Nephron progenitor cell (in vitro differentiated cells): ENCODE measurements at regions not wholly inside any gene's neighbourhood (a gene's known extent, or its start where the extent isn't known, plus 50 kb on each side); places are given as distances from the start of the nearest gene placed in this dataset.

Experiments used
- DNase-seq: peaks from one replicate; pipeline ENCODE4 v3.0.0; 2021
- H3K27ac Mint-ChIP-seq: 2 replicates; pipeline ENCODE4 v1.8.0; 2021; ENCODE audit warnings: mild to moderate bottlenecking, moderate library complexity, mixed read lengths
- H3K27me3 Mint-ChIP-seq: 2 replicates; pipeline ENCODE4 v1.8.0; 2021; ENCODE audit warnings: mild to moderate bottlenecking, low read depth, mixed read lengths; ENCODE audit not compliant: poor library complexity
- H3K36me3 Mint-ChIP-seq: 2 replicates; pipeline ENCODE4 v1.8.0; 2021; ENCODE audit warnings: low read depth, mixed read lengths
- H3K4me1 Mint-ChIP-seq: 2 replicates; pipeline ENCODE4 v1.8.0; 2021; ENCODE audit warnings: mixed read lengths
- H3K4me3 Mint-ChIP-seq: 2 replicates; pipeline ENCODE4 v1.8.0; 2021; ENCODE audit warnings: mild to moderate bottlenecking, moderate library complexity, mixed read lengths
- H3K9me3 Mint-ChIP-seq: 2 replicates; pipeline ENCODE4 v1.8.0; 2021; ENCODE audit warnings: mild to moderate bottlenecking, moderate library complexity, mixed read lengths
- CTCF ChIP-seq: fragments of 200-600 bp; sonication (generic); IDR thresholded peaks from 2 replicates; pipeline ENCODE4 v1.5.0; 2021; ENCODE audit warnings: antibody characterized with exemption

- H3K36me3 Mint-ChIP-seq: no peaks in the 10 kb centered on the region
- DNase-seq: no peak
- no peak overlapping the region for H3K4me3 Mint-ChIP-seq
- H3K27me3 Mint-ChIP-seq: no peaks in the 10 kb centered on the region
- H3K4me1 Mint-ChIP-seq: no peaks in the 10 kb centered on the region
- no peak for TF ChIP-seq CTCF
- no peaks in the 10 kb centered on the region for H3K9me3 Mint-ChIP-seq
- no peak overlapping the region for H3K27ac Mint-ChIP-seq
Observed at GRCh38 chr18:65632236-65632635, 118.6 kb upstream of the CDH7 start.

- H3K4me3 Mint-ChIP-seq: no peak overlapping the region
- no peak for DNase-seq
- no peaks in the 10 kb centered on the region for H3K36me3 Mint-ChIP-seq
- no peaks in the 10 kb centered on the region for H3K9me3 Mint-ChIP-seq
- H3K4me1 Mint-ChIP-seq: no peaks in the 10 kb centered on the region
- no peaks in the 10 kb centered on the region for H3K27me3 Mint-ChIP-seq
- no peak for TF ChIP-seq CTCF
- H3K27ac Mint-ChIP-seq: no peak overlapping the region
Observed at GRCh38 chr18:65631766-65632165, 119.0 kb upstream of the CDH7 start.

- H3K27ac Mint-ChIP-seq: no peak overlapping the region
- H3K36me3 Mint-ChIP-seq: no peaks in the 10 kb centered on the region
- no peak for TF ChIP-seq CTCF
- H3K27me3 Mint-ChIP-seq: no peaks in the 10 kb centered on the region
- H3K9me3 Mint-ChIP-seq: no peaks in the 10 kb centered on the region
- no peak overlapping the region for H3K4me3 Mint-ChIP-seq
- DNase-seq: no peak
- H3K4me1 Mint-ChIP-seq: peaks cover 9% of the 10 kb centered on the region
Observed at GRCh38 chr18:65628390-65628789, 122.4 kb upstream of the CDH7 start.

- H3K36me3 Mint-ChIP-seq: no peaks in the 10 kb centered on the region
- peak; percentile 45 for DNase-seq
- TF ChIP-seq CTCF: no peak
- peak overlapping the region; percentile 57 for H3K27ac Mint-ChIP-seq
- H3K9me3 Mint-ChIP-seq: no peaks in the 10 kb centered on the region
- no peak overlapping the region for H3K4me3 Mint-ChIP-seq
- H3K4me1 Mint-ChIP-seq: peaks cover 36% of the 10 kb centered on the region
- H3K27me3 Mint-ChIP-seq: peaks cover 3% of the 10 kb centered on the region
Observed at GRCh38 chr18:65623676-65624075, 127.1 kb upstream of the CDH7 start.

- H3K4me3 Mint-ChIP-seq: no peak overlapping the region
- no peak for DNase-seq
- peaks cover 4% of the 10 kb centered on the region for H3K27me3 Mint-ChIP-seq
- peaks cover 8% of the 10 kb centered on the region for H3K36me3 Mint-ChIP-seq
- peaks cover 38% of the 10 kb centered on the region for H3K4me1 Mint-ChIP-seq
- TF ChIP-seq CTCF: no peak
- H3K9me3 Mint-ChIP-seq: peaks cover 8% of the 10 kb centered on the region
- no peak overlapping the region for H3K27ac Mint-ChIP-seq
Observed at GRCh38 chr18:65622436-65622835, 128.4 kb upstream of the CDH7 start.

GRCh38 chr18:65620076-65620696 is 130.6 kb upstream of the CDH7 start:
- TF ChIP-seq CTCF: no peak
- Mint-ChIP-seq H3K9me3 (peaks cover 18% of the 10 kb centered on the region), H3K27me3 (peaks cover 10% of the 10 kb centered on the region), H3K27ac (peak overlapping the region; percentile 40), H3K4me3 (peak overlapping the region; percentile 23), H3K4me1 (peaks cover 38% of the 10 kb centered on the region), H3K36me3 (peaks cover 15% of the 10 kb centered on the region)
- DNase-seq: no peak
